ENCODE measurements at regions not wholly inside any gene's neighbourhood (a gene's known extent, or its start where the extent isn't known, plus 50 kb on each side); places are given as distances from the start of the nearest gene placed in this dataset.
"Not testable (repeated sequence)": the region's sequence is repeated elsewhere in the genome, so short reads cannot be mapped to it uniquely, and the experiment has no call there.

- no peaks in the 10 kb centered on the region for H3K27me3 ChIP-seq (ENCODE audit: control insufficient read depth, insufficient read depth)
- H3K9me3 ChIP-seq (ENCODE audit: control insufficient read depth, low read length), result no peaks in the 10 kb centered on the region
- intact Hi-C loops (cut with DNase I), result no loop called here
- 87% methylated on average over 1 of the region's 1 CpG for WGBS
- no peak overlapping the region for H3K4me3 ChIP-seq (ENCODE audit: low read length)
- ATAC-seq, result no peak
- H3K4me1 ChIP-seq (ENCODE audit: control insufficient read depth, insufficient read depth, low read length), result no peaks in the 10 kb centered on the region
- no peak for DNase-seq
- H3K27ac ChIP-seq (ENCODE audit: low read length), result no peak overlapping the region
These were observed 313.2 kb upstream of the KCND2 start for GRCh38 chr7:119959811-119960210.

- ATAC-seq (no peak), DNase-seq (no peak)
- no peak overlapping the region for H3K27ac ChIP-seq (ENCODE audit: low read length)
- H3K4me1 ChIP-seq (ENCODE audit: control insufficient read depth, insufficient read depth, low read length), result no peaks in the 10 kb centered on the region
- no peaks in the 10 kb centered on the region for H3K27me3 ChIP-seq (ENCODE audit: control insufficient read depth, insufficient read depth)
- H3K9me3 ChIP-seq (ENCODE audit: control insufficient read depth, low read length), result no peaks in the 10 kb centered on the region
- no peak overlapping the region for H3K4me3 ChIP-seq (ENCODE audit: low read length)
- intact Hi-C loops (cut with DNase I), result no loop called here
These were observed 309.3 kb upstream of the KCND2 start for GRCh38 chr7:119963654-119964053.

GRCh38 chr7:119964065-119964464 lies 308.9 kb upstream of the KCND2 start:
- H3K4me3 ChIP-seq (ENCODE audit: low read length), result no peak overlapping the region
- H3K27ac ChIP-seq (ENCODE audit: low read length), result no peak overlapping the region
- H3K27me3 ChIP-seq (ENCODE audit: control insufficient read depth, insufficient read depth), result no peaks in the 10 kb centered on the region
- no peaks in the 10 kb centered on the region for H3K9me3 ChIP-seq (ENCODE audit: control insufficient read depth, low read length)
- ATAC-seq (no peak), DNase-seq (no peak)
- H3K4me1 ChIP-seq (ENCODE audit: control insufficient read depth, insufficient read depth, low read length), result no peaks in the 10 kb centered on the region
- intact Hi-C loops (cut with DNase I), result no loop called here

- Histone ChIP-seq H3K4me1 (ENCODE audit: control insufficient read depth, insufficient read depth, low read length) (no peaks in the 10 kb centered on the region), H3K27ac (ENCODE audit: low read length) (no peak overlapping the region), H3K9me3 (ENCODE audit: control insufficient read depth, low read length) (no peaks in the 10 kb centered on the region), H3K27me3 (ENCODE audit: control insufficient read depth, insufficient read depth) (no peaks in the 10 kb centered on the region), H3K4me3 (ENCODE audit: low read length) (no peak overlapping the region)
- DNase-seq, result no peak
- ATAC-seq, result no peak
- WGBS, result 29% methylated on average over 1 of the region's 1 CpG
- intact Hi-C loops (cut with DNase I), result no loop called here
These were observed 308.0 kb upstream of the KCND2 start for GRCh38 chr7:119964788-119965542.

DNA sequence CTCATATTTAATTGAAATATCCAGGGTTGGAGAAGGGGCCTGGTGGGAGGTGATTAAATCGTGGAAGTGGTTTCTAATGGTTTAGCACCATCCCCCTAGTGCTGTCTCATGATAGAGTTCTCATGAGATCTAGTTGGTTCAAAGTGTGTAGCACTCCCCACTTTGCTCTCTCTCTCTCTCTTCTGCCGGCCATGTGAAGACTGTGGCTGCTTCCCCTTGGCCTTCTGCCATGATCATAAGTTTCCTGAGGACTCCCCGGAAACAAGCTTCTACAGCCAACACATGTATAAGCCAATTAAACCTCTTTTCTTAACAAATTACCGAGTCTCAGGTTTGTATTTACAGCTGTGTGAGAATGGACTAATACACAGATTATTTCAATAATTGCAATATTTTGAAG lies 305.8 kb upstream of the KCND2 start:
- WGBS, result 50% methylated on average over 4 of the region's 4 CpGs
- DNase-seq (no peak), ATAC-seq (no peak)
- Histone ChIP-seq H3K4me3 (ENCODE audit: low read length) (no peak overlapping the region), H3K9me3 (ENCODE audit: control insufficient read depth, low read length) (no peaks in the 10 kb centered on the region), H3K27me3 (ENCODE audit: control insufficient read depth, insufficient read depth) (no peaks in the 10 kb centered on the region), H3K27ac (ENCODE audit: low read length) (no peak overlapping the region), H3K4me1 (ENCODE audit: control insufficient read depth, insufficient read depth, low read length) (no peaks in the 10 kb centered on the region)
- intact Hi-C loops (cut with DNase I), result no loop called here

DNA sequence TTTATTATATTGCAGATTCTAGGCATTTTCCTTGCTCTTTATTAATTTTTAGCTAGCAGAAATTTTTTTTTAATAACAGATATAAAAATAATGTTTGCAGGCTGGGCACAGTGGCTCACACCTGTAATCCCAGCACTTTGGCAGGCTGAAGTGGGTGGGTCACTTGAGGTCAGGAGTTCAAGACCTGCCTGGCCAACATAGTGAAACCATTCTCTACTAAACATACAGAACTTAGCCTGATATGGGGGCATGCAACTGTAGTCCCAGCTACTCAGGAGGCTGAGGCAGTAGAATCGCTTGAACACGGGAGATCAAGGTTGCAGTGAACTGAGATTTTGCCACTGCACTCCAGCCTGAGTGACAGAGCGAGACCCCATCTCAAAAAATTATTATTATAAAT lies 304.6 kb upstream of the KCND2 start:
- H3K4me3 ChIP-seq (ENCODE audit: low read length); ATAC-seq; H3K9me3 ChIP-seq (ENCODE audit: control insufficient read depth, low read length); intact Hi-C loops (cut with DNase I); DNase-seq; H3K27me3 ChIP-seq (ENCODE audit: control insufficient read depth, insufficient read depth); H3K27ac ChIP-seq (ENCODE audit: low read length); H3K4me1 ChIP-seq (ENCODE audit: control insufficient read depth, insufficient read depth, low read length): not testable (repeated sequence)
- WGBS, result 90% methylated on average over 3 of the region's 3 CpGs

- Histone ChIP-seq H3K4me3 (ENCODE audit: low read length) (no peak overlapping the region), H3K27me3 (ENCODE audit: control insufficient read depth, insufficient read depth) (no peaks in the 10 kb centered on the region), H3K27ac (ENCODE audit: low read length) (no peak overlapping the region), H3K4me1 (ENCODE audit: control insufficient read depth, insufficient read depth, low read length) (no peaks in the 10 kb centered on the region), H3K9me3 (ENCODE audit: control insufficient read depth, low read length) (no peaks in the 10 kb centered on the region)
- DNase-seq (no peak), ATAC-seq (no peak)
- WGBS, result 10% methylated on average over 1 of the region's 1 CpG
- intact Hi-C loops (cut with DNase I), result no loop called here
These were observed 303.9 kb upstream of the KCND2 start for GRCh38 chr7:119969054-119969453.

GRCh38 chr7:119969763-119970162 lies 303.2 kb upstream of the KCND2 start:
- Histone ChIP-seq H3K4me3 (ENCODE audit: low read length) (no peak overlapping the region), H3K4me1 (ENCODE audit: control insufficient read depth, insufficient read depth, low read length) (no peaks in the 10 kb centered on the region), H3K27ac (ENCODE audit: low read length) (no peak overlapping the region), H3K9me3 (ENCODE audit: control insufficient read depth, low read length) (no peaks in the 10 kb centered on the region), H3K27me3 (ENCODE audit: control insufficient read depth, insufficient read depth) (no peaks in the 10 kb centered on the region)
- WGBS, result 70% methylated on average over 2 of the region's 2 CpGs
- DNase-seq (no peak), ATAC-seq (no peak)
- intact Hi-C loops (cut with DNase I), result no loop called here

GRCh38 chr7:119974972-119975371 lies 298.0 kb upstream of the KCND2 start:
- Histone ChIP-seq H3K4me1 (ENCODE audit: control insufficient read depth, insufficient read depth, low read length) (no peaks in the 10 kb centered on the region), H3K27ac (ENCODE audit: low read length) (no peak overlapping the region), H3K4me3 (ENCODE audit: low read length) (no peak overlapping the region), H3K27me3 (ENCODE audit: control insufficient read depth, insufficient read depth) (no peaks in the 10 kb centered on the region), H3K9me3 (ENCODE audit: control insufficient read depth, low read length) (no peaks in the 10 kb centered on the region)
- 75% methylated on average over 1 of the region's 1 CpG for WGBS
- intact Hi-C loops (cut with DNase I), result no loop called here
- no peak for DNase-seq
- ATAC-seq, result no peak

- intact Hi-C loops (cut with DNase I), result no loop called here
- DNase-seq (no peak), ATAC-seq (peak in 1 of 2 donors; percentile 19)
- no peaks in the 10 kb centered on the region for H3K4me1 ChIP-seq (ENCODE audit: control insufficient read depth, insufficient read depth, low read length)
- H3K4me3 ChIP-seq (ENCODE audit: low read length), result no peak overlapping the region
- WGBS, result 82% methylated on average over 4 of the region's 4 CpGs
- no peak overlapping the region for H3K27ac ChIP-seq (ENCODE audit: low read length)
- H3K9me3 ChIP-seq (ENCODE audit: control insufficient read depth, low read length), result no peaks in the 10 kb centered on the region
- H3K27me3 ChIP-seq (ENCODE audit: control insufficient read depth, insufficient read depth), result no peaks in the 10 kb centered on the region
These were observed 290.1 kb upstream of the KCND2 start for GRCh38 chr7:119982884-119983283.

GRCh38 chr7:119983468-119983867 lies 289.5 kb upstream of the KCND2 start:
- intact Hi-C loops (cut with DNase I), result no loop called here
- 93% methylated on average over 5 of the region's 5 CpGs for WGBS
- no peak overlapping the region for H3K4me3 ChIP-seq (ENCODE audit: low read length)
- DNase-seq (no peak), ATAC-seq (no peak)
- no peaks in the 10 kb centered on the region for H3K9me3 ChIP-seq (ENCODE audit: control insufficient read depth, low read length)
- H3K27me3 ChIP-seq (ENCODE audit: control insufficient read depth, insufficient read depth), result no peaks in the 10 kb centered on the region
- no peak overlapping the region for H3K27ac ChIP-seq (ENCODE audit: low read length)
- no peaks in the 10 kb centered on the region for H3K4me1 ChIP-seq (ENCODE audit: control insufficient read depth, insufficient read depth, low read length)

DNA sequence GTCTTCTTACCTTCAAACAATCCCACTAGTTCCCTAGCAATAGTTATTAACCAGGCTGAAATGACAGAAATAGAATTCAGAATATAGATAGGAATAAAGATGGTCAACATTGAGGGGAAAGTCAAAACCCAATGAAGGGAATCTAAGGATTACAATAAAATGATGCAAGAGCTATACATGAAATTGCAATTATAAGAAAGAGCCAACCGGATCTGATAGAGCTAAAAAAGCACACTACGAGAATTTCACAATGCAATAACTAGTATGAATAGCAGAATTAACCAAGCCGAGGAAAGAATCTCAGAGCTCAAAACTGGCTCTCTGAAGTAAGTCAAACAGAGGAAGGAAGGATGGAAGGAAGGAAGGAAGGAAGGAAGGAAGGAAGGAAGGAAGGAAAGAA lies 288.7 kb upstream of the KCND2 start:
- DNase-seq (no peak), ATAC-seq (no peak)
- Histone ChIP-seq H3K27ac (ENCODE audit: low read length) (no peak overlapping the region), H3K9me3 (ENCODE audit: control insufficient read depth, low read length) (no peaks in the 10 kb centered on the region), H3K4me1 (ENCODE audit: control insufficient read depth, insufficient read depth, low read length) (no peaks in the 10 kb centered on the region), H3K27me3 (ENCODE audit: control insufficient read depth, insufficient read depth) (no peaks in the 10 kb centered on the region), H3K4me3 (ENCODE audit: low read length) (no peak overlapping the region)
- WGBS, result 89% methylated on average over 3 of the region's 3 CpGs
- intact Hi-C loops (cut with DNase I), result no loop called here

Data from right cardiac atrium (tissue), 5 donors.